HG03342 (cell line): ENCODE measurements at regions not wholly inside any gene's neighbourhood (a gene's known extent, or its start where the extent isn't known, plus 50 kb on each side); places are given as distances from the start of the nearest gene placed in this dataset.

Source experiments
- ATAC-seq: cut with Tn5 transposase; IDR thresholded peaks from one replicate; pipeline ENCODE4 v1.9.1; 2021; ENCODE audit warnings: mild to moderate bottlenecking, moderate library complexity; ENCODE audit not compliant: unreplicated experiment

DNA sequence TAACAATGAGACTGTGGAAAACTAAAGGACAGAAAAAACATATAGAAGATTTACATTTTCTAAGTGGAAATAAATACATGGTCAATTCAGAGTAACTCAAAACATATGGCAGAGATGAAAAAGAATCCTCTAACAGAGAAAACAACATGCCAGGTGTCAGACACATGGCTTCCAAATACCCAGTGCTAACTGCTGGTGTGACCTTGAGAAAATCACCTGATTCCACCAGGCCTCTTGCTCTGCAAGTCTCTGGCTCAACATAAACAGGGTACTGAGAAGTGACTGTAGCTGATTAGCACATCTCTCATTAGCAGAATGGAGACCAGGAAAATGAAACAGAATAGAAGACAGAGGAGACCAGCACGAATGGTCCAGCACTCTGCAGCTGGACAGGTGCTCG lies 210.8 kb downstream of the HNMT start:
- no peak for ATAC-seq

DNA sequence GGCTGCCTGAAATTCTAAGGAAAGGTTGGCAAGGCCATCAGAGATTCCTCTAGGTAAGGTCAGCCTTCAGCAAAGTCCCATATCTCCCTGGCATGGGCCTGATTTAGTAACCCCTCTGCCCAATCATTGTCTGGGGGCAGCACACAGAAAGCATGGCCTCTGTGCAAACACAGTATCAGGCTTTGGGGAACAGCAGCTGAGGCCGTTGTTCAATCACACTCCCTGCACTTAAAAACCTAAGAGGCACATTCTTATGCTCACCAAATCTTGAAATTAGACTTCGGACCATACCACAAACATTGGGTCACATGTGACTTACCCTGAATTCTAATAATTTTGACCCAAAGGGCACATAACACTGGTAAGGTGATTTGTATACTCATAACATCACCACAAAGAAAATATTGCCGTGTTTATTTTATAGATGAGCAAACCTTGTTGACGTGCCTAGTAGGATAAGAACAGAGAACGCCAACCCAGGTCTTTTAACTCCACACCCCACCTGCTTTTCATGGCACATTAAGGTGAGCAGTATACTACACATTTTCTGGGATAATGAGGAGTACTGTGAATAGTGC lies 212.7 kb downstream of the HNMT start:
- no peak for ATAC-seq

DNA sequence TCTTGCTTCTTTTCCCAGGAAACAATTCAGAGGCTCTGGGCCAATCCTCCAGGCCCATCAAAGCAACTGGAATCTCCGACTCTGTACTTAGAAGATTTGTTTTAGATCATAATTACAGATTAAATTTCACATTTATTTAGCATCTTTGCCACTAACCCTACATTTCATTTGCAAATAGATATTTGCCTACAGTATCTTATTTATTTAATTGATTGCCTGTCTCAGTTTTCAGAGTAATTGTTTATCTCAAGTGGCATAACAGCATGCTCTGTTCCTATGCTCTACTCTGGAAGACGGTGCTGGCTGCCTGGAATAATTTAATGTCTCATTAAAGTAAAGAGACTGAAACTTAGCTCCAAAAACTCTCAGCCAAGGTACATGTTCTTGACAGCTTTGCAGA lies 213.4 kb downstream of the HNMT start:
- ATAC-seq: no peak

DNA sequence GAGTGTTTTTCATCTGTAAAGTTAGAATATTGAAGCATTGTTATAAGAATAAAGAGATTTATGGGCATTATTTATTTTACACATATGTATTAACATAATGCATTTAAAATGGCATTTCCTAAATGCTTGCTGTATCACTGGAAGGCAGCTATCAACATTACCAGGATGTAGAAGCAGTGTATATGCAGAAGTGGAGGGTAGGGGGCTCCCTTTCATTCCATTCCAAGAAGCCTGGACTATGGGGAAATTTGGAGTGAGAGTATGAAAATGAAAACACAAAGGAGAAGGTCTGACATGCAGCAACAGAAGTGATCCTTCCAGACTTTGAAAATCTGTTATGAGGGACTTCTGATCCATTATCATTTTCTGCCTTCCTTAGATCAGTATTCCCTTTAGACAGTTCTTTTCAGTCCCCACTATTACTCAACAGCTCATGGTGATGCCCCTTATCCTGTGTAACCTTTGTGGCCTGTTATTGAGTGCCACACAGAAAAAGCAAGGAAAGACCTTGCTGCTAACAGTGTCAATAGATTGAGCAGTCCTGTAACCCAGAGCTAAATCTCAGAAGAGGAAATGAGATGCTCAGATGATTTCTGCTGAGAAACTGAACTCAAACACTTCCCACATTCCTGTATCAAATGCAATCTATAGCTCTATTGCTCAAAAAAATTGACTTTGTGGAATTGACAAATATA lies 216.6 kb downstream of the HNMT start:
- ATAC-seq: no peak

DNA sequence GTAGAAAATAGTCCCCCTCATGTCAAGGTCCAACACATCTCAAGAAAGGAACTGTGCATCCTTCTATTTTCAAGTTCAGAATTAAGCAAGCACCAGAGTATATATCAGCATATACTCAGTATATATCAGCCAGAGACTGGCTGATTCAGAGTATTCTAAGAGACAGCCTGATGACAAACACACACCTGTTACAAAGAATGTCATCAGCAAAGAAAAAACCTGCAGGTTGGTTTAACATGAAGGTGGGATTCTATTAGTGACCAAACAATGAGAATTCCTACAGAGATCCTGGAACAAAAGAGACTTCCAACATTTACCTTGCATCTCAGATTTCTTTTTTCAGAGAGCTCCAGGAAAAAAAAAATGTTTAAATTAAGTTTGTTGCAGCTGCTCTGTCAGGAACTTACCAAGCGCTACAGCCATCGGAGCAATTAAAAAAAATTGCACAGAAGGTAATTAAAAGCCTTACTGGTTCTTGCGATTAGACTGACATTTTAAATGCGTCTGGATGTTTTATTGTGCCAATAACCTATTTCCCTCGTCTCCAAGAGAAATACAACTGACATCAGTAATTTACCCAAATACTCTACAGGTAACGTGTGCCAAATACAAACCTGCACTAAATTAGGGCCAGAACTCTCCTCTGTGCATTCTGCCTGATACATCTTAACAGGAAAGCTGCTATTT lies 218.1 kb downstream of the HNMT start:
- ATAC-seq: no peak

DNA sequence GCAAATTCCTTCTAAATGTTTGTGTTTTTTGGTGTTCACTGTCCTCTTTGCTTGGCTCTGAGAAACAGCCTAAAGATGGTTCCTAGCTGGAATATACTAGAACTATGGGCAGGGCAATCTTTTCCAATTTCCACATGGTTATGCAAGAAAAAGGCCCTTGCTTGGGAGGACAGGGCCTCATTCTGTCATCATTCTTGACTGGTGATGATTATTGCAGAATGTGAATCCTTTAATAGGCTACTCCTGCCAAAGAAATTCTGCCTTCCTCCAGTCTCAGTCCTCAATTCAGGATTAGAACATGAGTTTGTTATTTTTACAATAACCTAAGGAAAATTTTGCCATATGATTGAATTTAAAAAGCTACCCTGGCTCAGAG lies 218.7 kb downstream of the HNMT start:
- no peak for ATAC-seq

DNA sequence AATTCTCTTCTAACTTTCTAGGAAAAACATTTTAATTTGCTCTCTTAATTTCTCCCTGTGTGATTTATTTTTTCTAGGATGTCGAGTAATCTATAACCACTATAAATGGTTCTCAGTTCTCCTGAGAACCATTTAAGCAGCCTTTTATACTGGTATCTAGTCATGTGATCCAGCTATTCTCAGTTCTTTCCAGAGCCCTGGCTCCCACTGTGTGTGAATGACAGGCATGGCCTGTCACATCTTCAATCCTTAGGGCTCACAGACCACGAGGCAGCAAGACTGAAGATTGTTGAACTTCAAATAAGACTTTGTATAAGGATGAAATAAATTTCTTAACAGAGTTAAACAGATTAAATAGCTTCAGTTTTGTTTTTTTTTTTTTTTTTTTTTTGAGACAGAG lies 219.4 kb downstream of the HNMT start:
- no peak for ATAC-seq

DNA sequence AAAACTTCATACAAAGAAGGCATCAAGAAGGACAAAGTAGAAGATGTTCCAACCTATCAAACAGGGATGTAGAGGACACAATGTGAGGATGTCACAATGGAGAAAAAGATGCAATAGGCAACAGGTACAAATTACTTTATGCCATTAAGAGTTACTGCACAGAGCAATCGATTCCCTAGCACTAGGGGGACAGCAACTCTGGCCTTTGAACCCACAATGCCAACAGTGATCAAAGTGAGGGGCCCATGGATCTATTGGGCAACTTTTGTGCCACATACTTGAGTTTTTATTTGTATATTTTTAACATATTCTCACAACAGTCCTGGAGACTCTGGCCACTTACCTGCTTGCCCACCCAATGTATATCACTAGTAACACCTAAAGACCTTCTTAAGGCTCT lies 220.2 kb downstream of the HNMT start:
- no peak for ATAC-seq

DNA sequence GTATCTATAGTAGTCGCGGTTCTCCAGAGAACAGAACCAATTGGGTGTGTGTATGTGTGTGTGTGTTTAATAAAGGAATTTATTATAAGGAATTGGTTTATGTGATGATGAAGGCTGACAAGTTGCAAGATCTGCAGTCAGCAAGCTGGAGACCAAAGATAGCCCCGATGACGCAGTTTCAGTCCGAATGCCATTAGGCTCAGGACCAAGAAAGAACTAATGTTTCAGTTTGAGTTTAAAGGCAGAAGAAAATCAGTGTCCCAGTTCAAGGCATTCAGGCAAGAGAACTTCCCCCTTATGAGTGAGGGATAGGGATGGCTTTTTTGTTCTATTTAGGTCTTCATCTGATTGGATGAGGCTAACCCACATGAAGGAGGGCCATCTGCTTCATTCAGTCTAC lies 221.6 kb downstream of the HNMT start:
- no peak for ATAC-seq

DNA sequence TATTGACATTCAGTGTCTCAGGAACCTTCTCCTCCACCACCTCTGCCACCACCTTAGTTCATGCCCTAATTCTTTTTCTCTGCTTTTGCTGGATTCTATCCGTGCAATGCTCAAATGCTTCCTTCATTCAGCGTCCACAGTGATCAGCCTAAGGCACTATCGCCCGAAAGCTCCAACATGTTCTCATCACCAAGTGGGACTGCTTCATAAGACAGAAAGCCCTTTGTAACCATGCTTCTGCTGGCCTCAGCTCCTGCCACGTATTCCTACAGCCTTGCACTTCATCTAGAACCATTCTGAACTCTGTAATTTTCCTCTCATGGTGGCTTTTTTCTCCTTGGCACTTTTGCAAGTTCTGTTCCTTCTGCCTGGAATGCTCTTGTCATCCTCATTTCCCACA lies 222.9 kb downstream of the HNMT start:
- ATAC-seq: no peak

DNA sequence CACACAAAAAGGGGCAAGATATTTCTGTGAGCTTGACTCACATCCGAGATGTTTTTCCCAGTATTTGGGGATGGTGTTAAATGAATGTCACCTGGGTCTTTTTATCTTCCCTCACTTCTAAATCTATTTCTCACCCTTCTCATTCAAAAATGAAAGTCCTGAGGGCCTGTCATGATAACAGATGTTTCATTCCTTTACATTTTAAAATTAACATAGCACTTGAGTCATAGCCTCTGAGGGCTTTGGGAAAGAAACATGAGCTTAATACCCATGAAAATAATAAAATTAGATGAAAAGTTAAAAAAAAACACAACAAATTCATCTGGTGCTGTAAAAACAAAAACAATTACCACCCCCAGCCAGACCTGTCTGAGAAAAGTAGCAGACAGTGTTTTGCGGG lies 226.7 kb downstream of the HNMT start:
- ATAC-seq: no peak

DNA sequence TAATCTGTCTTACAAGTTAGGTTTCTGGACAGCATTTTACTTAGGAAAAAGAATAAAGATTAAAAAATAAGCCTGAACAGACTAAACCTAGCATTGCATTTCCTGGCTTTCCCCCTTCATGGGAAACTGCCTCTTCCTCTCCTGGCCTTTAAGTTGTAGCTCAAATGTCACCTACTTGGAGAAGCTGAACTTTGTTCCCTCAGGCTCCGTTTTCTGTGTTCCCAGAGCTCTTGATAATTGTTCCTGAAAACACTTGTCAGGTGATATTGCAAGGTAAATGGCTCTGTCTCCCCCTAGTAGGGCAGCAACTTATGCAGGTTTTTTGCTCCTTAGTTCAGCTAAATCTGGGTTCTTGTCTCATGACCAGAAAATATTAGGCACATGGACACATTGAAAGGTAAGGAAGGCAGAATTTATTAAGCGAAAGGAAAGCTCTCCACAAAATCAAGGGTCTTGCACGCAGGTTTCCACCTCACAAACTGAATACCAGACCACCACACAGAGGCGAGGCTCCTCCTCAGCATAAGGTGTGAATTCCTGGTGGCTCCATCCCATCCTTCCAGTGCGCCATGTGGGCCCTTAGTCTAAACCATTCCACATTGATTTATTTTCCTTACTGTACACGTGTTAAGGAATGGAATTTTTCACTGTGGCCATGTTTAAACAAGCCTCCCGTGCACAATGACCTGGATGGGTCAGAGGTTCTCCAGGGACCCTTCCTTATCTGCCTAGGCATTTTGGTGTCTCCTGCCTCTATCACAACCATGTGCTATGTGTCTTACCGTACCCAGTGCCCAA lies 229.3 kb downstream of the HNMT start:
- ATAC-seq: no peak

DNA sequence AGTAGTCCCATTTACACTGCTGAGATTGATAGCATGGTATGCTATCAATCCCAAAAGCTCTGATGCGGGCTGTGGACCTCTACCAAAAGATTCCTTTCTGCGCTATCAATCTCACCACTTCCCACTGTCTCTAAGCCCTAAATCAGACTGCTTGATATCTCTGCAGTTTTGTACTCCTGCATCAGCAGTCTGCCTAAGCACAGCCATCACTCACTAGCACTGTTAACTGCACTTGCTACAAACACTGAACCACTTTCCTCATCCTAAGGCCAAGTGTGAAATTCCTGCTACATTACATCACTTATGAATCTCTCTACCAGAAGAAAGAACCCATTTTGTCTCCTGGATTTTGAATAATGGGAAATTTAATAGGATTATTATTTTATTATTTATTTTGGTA lies 237.0 kb downstream of the HNMT start:
- ATAC-seq: no peak

DNA sequence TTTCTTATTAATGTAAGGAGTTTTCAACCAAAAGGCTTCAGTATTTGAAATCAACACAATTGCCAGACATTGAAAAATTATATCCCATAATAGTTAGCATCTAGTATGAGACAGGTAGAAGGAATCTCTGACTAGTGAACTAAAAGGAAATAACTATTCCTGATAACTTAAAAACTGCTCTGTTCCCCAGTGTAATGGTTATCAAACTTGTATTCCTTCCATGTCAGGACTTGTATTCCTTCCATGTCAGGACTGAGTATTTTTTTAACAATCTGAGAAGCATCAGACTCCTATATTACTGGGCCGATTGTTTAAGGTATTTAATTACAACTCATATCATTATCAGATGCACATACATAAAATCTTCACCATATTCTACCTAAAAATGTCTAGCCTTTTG lies 238.5 kb downstream of the HNMT start:
- no peak for ATAC-seq

DNA sequence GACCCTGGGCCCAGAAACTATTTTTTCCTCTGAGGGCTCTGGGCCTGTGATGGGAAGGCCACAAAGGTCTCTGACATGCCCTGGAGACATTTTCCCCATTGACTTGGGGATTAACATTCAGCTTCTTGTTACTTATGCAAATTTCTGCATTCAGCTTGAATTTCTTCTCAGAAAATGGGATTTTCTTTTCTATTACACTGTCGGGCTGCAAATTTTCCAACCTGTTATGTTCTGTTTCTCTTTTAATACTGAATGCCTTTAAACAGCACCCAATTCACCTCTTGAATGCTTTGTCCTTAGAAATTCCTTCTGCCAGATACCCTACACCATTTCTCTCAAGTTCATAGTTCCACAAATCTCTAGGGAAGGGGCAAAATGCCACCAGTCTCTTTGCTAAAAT lies 241.0 kb downstream of the HNMT start:
- ATAC-seq: no peak

DNA sequence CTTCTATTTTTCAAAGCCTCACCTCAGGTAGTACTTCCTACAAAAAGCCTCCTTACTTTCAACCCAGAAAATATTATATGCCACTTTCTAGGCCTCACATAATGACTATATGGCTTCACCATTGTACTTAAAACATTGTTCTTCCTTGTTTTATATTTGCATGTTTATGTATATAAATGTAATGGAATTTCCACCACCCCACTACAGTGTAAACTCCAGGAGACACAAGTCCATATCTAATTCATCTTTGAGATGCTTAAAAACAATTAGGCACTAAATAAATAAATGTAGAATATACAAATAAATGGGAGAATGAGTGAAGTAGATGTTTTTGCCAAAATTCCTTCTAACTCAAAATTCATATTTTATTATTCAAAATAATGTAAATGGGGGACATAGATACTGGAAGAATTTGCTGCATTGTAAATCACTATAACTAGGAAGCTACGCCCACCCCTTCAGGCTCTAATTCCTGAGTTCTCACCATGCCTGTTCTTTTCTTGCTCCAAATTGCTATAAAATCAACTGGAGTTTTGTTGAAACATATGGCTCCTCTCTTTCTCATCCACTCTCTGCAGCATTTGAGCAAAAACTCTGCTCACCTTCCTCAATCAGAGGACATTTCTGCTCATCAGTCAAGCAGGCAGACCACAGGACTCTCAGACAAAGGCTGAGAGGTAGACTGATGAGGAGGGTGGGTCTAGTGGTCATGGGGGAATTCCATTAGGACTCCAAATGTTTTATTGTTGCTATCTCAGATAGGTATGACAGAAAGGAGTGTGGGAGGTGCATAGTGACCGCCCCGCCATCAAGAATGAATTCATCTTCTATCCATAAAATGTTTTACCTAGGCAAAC lies 243.0 kb downstream of the HNMT start:
- no peak for ATAC-seq

DNA sequence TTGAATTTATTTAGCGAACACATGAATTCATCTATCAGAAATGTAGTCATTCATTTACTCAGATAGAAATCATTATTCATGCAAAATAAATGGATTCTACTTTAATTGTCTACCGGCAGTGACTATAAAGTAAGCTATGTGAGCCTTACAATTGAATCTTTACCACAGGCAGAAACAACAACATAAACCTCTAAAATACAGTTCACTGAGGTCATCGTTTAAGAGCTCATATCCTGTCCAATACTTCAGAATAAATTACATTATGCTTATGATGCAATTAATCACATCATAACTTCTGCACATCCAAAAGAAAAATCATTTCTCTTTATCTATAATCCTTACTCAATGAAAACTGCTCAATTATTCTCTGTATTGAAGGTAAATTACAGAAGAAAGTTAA lies 244.7 kb downstream of the HNMT start:
- no peak for ATAC-seq

DNA sequence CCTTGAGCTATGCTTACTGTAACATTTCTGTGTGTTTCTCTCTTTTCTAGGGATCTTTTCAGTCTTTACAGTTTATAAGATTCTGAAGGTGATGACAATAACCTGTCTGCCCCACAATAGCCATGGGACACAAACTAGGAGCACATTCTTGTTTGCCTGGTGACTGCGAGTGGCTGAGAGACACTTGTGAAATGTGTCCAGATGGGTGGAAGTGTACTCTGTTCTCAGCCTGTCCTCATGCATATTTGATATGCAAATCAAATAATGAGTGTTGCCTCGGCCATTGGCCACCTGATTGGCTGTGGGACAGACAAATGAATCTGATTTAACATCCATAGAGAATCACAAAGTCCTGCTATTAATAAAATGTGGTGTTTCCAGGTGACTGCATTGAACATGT lies 246.2 kb downstream of the HNMT start:
- ATAC-seq: no peak

DNA sequence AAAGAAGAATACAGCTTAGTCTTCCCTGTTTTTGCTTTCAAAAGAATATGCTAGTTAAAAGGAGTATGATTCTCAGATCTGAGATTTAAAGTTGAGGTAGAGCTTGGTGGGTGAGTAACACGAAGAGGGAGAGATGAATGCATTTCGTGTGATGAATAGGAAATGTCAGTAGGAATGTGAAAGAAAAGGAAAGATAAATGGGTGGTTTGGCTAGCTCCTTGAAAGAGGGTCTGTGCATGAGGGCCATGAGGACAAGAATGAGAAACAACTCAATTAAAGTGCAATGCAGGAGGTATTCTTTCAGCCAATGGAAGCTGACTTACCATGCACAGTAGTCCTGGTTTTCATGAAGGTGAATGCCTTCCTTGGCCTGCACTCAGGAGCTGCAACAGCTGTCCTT lies 248.2 kb downstream of the HNMT start:
- ATAC-seq: no peak

DNA sequence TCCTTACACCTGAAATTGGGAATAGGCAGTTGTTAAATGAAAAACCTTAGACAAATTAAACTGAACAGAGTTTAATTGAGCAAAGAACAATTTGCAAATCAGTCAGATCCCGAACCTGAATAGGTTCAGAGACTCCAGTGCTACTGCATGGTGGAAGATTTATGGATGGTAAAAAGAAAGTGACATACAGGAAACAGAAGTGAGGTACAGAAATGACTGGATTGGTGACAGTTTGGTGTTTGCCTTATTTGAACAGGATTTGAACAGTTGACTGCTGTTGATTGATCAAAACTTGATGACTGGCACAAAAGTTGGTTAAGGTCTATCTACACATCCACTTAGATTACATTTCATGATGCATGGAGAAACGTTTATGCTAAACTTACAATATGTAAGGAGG lies 248.8 kb downstream of the HNMT start:
- no peak for ATAC-seq

DNA sequence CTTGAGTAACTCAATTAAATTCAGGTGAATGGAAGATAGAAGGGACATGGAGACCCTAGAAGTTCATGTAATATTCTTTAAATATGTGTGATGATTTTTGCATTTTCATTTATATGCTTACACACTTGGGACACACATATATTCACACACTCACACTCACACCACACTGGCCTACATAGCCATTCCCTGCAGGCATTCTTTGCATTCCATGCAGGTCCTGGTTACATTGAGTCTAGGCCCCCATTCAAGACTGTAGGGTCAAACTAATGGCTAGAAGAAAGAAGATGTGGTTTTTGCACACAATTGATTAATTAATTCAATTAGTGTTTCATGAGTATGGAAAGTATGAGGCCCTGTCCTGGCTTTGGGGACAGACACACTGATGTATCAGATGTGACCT lies 249.4 kb downstream of the HNMT start:
- no peak for ATAC-seq
